ENCODE measurements at regions not wholly inside any gene's neighbourhood (a gene's known extent, or its start where the extent isn't known, plus 50 kb on each side); places are given as distances from the start of the nearest gene placed in this dataset.

- DNase-seq (ENCODE audit: low read depth) = no peak
- no peak for TF ChIP-seq CTCF (IDR thresholded peaks at IDR 0.05; ENCODE audit: insufficient read depth, low read depth, low read length)
- no peak overlapping the region for H3K4me3 ChIP-seq (ENCODE audit: low read depth, low read length)
Observed at GRCh38 chr12:39064708-39065107, 159.3 kb upstream of the CPNE8 start.

DNA sequence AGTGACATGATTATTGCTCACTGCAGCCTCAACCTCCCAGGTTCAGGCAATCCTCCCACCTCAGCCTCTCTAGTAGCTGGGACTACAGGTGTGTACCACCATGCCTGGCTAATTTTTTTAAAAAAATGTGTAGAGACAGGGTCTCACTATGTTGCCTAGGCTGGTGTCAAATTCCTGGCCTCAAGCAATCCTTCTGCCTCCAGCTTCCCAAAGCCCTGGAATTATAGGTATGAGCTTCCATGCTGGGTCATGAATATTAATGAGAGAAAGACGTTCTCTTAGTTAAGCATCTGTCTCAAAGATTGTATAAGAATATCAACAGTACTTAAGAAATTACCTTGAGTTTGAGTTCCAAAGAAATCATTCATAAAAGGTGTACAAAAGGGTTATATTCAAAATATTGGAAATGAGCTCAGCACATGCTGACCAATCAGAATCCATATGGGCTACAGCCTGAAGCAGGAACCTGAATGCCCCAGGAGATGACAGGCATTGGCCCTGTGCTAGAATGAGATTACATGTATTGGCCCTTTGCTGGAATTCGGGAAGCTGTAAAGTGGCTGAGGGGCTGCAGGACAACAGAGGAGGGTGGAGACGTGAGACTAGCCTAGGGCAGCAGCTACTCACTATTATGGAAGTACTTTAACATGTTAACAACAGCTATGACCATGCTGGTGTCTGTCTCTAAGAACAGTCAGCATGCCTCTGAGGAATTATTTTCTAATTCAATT, 157.0 kb upstream of the CPNE8 start:
- no peak for TF ChIP-seq CTCF (IDR thresholded peaks at IDR 0.05; ENCODE audit: insufficient read depth, low read depth, low read length)
- no peak for DNase-seq (ENCODE audit: low read depth)

GRCh38 chr12:39061576-39061975, 156.2 kb upstream of the CPNE8 start:
- DNase-seq (ENCODE audit: low read depth) = no peak
- no peak for TF ChIP-seq CTCF (IDR thresholded peaks at IDR 0.05; ENCODE audit: insufficient read depth, low read depth, low read length)

More for the DNA sequence above, 157.0 kb upstream of the CPNE8 start:
- H3K4me3 ChIP-seq (ENCODE audit: low read depth, low read length) = no peak overlapping the region

GRCh38 chr12:39048395-39048794, 143.0 kb upstream of the CPNE8 start:
- H3K4me3 ChIP-seq (ENCODE audit: low read depth, low read length) = no peak overlapping the region
- no peak for TF ChIP-seq CTCF (IDR thresholded peaks at IDR 0.05; ENCODE audit: insufficient read depth, low read depth, low read length)
- DNase-seq (ENCODE audit: low read depth) = no peak

More at GRCh38 chr12:39061576-39061975, 156.2 kb upstream of the CPNE8 start:
- no peak overlapping the region for H3K4me3 ChIP-seq (ENCODE audit: low read depth, low read length)

DNA sequence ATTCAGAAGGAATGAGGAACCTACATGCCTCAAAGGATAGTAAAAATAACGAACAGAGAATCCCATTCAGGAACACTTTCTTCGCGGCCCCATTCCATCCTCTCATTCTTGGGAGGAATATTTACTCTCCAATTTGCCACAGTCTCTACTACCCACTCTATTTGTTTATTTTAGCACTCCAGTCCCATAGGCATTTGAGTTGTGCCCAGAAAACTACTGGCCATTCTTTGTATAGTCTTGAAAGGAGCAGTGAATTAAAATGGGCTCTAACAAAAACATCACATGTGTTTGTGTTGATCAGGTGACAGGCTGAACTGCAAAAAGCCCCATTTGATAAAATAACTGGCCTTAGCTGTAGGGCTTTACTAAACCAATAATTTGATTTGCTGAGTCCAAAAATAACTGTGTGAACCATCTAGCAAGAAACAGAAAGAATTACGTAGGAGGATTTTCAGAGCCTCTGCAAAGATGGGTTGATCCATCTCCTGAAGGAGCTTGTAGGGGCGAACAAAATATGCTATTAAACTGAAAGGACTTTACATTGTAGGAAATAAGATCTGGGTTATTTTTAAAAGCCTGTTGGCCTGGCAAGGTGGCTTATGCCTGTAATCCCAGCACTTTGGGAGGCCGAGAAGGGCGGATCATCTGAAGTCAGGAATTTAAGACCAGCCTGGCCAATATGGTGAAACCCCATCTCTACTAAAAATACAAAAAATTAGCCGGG, 142.3 kb upstream of the CPNE8 start:
- no peak overlapping the region for H3K4me3 ChIP-seq (ENCODE audit: low read depth, low read length)
- no peak for TF ChIP-seq CTCF (IDR thresholded peaks at IDR 0.05; ENCODE audit: insufficient read depth, low read depth, low read length)
- DNase-seq (ENCODE audit: low read depth) = no peak

- H3K4me3 ChIP-seq (ENCODE audit: low read depth, low read length) = no peak overlapping the region
- no peak for DNase-seq (ENCODE audit: low read depth)
- TF ChIP-seq CTCF (IDR thresholded peaks at IDR 0.05; ENCODE audit: insufficient read depth, low read depth, low read length) = no peak
Observed at GRCh38 chr12:39044754-39045153, 139.4 kb upstream of the CPNE8 start.

Measured in fibroblast of villous mesenchyme (primary cell).